Spleen (tissue), 7 donors: ENCODE measurements at regions not wholly inside any gene's neighbourhood (a gene's known extent, or its start where the extent isn't known, plus 50 kb on each side); places are given as distances from the start of the nearest gene placed in this dataset.
"Not testable (repeated sequence)": the region's sequence is repeated elsewhere in the genome, so short reads cannot be mapped to it uniquely, and the experiment has no call there.

Source experiments
- POLR2A ChIP-seq, 3 donors: fragments of 450-650 bp; IDR thresholded peaks; one replicate each; pipeline ENCODE4 v1.5.1; 2017; ENCODE audit warnings: antibody characterized with exemption in 3 of 3, mild to moderate bottlenecking in 1 of 3
- TF ChIP-seq, protein P1 (sequence below), 11 experiments: fragments of 200-600 bp in 7 of 11; fragments of 450-650 bp in 4 of 11; sonication (generic) in 4 of 11; IDR thresholded peaks in 8 of 11; conservative IDR thresholded peaks in 3 of 11; 1 replicate in 7 of 11; 2 replicates in 4 of 11; pipeline versions ENCODE4 v1.4.0 to v1.8.0; 2016 to 2021; ENCODE audit warnings: antibody characterized with exemption in 11 of 11, inconsistent platforms in 4 of 11, mild to moderate bottlenecking in 1 of 11
- donor health status: DM: no; HTN: no; CAD: no; lungs with moderate emphysema.
- donor health status: DM: no; HTN: no; CAD: no.
- donor health status: DM: no; HTN: no; CAD: no.

DNA sequence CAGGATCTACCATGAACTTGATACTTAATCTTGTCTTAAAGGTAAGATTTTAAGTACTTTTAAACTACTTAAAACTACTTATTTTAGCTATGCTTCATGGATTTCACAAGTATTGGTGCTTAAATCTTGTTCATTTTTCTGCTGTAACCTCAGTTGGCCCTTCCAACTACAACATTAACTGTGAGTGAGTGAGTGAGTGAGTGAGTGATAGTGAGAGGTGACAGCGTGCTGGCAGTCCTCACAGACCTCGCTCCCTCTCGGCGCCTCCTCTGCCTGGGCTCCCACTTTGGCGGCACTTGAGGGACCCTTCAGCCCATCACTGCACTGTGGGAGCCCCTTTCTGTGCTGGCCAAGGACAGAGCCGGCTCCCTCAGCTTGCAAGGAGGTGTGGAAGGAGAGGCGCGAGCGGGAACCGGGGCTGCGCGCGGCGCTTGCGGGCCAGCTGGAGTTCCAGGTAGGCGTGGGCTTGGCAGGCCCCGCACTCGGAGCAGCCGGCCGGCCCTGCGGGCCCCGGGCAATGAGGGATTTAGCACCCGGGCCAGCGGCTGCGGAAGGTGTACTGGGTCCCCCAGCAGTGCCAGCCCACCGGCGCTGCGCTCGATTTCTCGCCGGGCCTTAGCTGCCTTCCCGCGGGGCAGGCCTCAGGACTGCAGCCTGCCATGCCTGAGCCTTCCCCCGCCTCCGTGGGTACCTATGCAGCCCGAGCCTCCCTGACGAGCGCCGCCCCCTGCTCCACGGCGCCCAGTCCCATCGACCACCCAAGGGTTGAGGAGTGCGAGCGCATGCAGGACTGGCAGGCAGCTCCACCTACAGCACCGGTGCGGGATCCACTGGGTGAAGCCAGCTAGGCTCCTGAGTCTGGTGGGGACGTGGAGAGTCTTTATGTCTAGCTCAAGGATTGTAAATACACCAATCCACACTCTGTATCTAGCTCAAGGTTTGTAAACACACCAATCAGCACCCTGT lies 1558.6 kb upstream of the SEL1L start:
- TF ChIP-seq, protein P1, sequence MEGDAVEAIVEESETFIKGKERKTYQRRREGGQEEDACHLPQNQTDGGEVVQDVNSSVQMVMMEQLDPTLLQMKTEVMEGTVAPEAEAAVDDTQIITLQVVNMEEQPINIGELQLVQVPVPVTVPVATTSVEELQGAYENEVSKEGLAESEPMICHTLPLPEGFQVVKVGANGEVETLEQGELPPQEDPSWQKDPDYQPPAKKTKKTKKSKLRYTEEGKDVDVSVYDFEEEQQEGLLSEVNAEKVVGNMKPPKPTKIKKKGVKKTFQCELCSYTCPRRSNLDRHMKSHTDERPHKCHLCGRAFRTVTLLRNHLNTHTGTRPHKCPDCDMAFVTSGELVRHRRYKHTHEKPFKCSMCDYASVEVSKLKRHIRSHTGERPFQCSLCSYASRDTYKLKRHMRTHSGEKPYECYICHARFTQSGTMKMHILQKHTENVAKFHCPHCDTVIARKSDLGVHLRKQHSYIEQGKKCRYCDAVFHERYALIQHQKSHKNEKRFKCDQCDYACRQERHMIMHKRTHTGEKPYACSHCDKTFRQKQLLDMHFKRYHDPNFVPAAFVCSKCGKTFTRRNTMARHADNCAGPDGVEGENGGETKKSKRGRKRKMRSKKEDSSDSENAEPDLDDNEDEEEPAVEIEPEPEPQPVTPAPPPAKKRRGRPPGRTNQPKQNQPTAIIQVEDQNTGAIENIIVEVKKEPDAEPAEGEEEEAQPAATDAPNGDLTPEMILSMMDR (IDR thresholded peaks at IDR 0.05 in 8 of 11, conservative IDR thresholded peaks at IDR 0.05 in 3 of 11): not testable (repeated sequence)
- TF ChIP-seq POLR2A (IDR thresholded peaks at IDR 0.05): not testable (repeated sequence)
